GM19438 (cell line): ENCODE measurements at regions not wholly inside any gene's neighbourhood (a gene's known extent, or its start where the extent isn't known, plus 50 kb on each side); places are given as distances from the start of the nearest gene placed in this dataset.

Source experiments
- ATAC-seq: cut with Tn5 transposase; IDR thresholded peaks from one replicate; pipeline ENCODE4 v1.9.1; 2021; ENCODE audit warnings: low read depth; ENCODE audit not compliant: unreplicated experiment

GRCh38 chr10:128713471-128713870 is 587.2 kb upstream of the MKI67 start:
- ATAC-seq: no peak

- ATAC-seq: no peak
Measured at GRCh38 chr10:128713874-128714570, 587.8 kb upstream of the MKI67 start.

- ATAC-seq: no peak
Measured at GRCh38 chr10:128714644-128715415, 588.6 kb upstream of the MKI67 start.

- ATAC-seq: no peak
Measured at GRCh38 chr10:128716181-128716580, 590.0 kb upstream of the MKI67 start.

GRCh38 chr10:128721963-128722445 is 595.8 kb upstream of the MKI67 start:
- ATAC-seq: no peak

- no peak for ATAC-seq
Measured at GRCh38 chr10:128722947-128723346, 596.7 kb upstream of the MKI67 start.

GRCh38 chr10:128723631-128724205 is 597.5 kb upstream of the MKI67 start:
- ATAC-seq: no peak

GRCh38 chr10:128725531-128725930 is 599.3 kb upstream of the MKI67 start:
- ATAC-seq: no peak

- ATAC-seq: no peak
Measured at GRCh38 chr10:128727114-128727513, 600.9 kb upstream of the MKI67 start.

GRCh38 chr10:128729910-128730420 is 603.7 kb upstream of the MKI67 start:
- no peak for ATAC-seq

- no peak for ATAC-seq
Measured at GRCh38 chr10:128730922-128731321, 604.7 kb upstream of the MKI67 start.

GRCh38 chr10:128734161-128734560 is 607.9 kb upstream of the MKI67 start:
- ATAC-seq: no peak

- no peak for ATAC-seq
Measured at GRCh38 chr10:128734734-128735133, 608.5 kb upstream of the MKI67 start.

GRCh38 chr10:128735996-128736395 is 609.8 kb upstream of the MKI67 start:
- ATAC-seq: no peak

GRCh38 chr10:128738386-128738915 is 612.2 kb upstream of the MKI67 start:
- ATAC-seq: no peak

- no peak for ATAC-seq
Measured at GRCh38 chr10:128739930-128740329, 613.7 kb upstream of the MKI67 start.

- no peak for ATAC-seq
Measured at GRCh38 chr10:128741180-128741579, 615.0 kb upstream of the MKI67 start.

- no peak for ATAC-seq
Measured at GRCh38 chr10:128741680-128742079, 615.5 kb upstream of the MKI67 start.

- ATAC-seq: no peak
Measured at GRCh38 chr10:128744092-128744491, 617.9 kb upstream of the MKI67 start.

- no peak for ATAC-seq
Measured at GRCh38 chr10:128744811-128745305, 618.6 kb upstream of the MKI67 start.
